Duodenal mucosa (tissue), 2 donors: ENCODE measurements at regions not wholly inside any gene's neighbourhood (a gene's known extent, or its start where the extent isn't known, plus 50 kb on each side); places are given as distances from the start of the nearest gene placed in this dataset.

Source experiments
- H3K27ac ChIP-seq: one replicate; pipeline ENCODE4 v1.7.0; 2013; ENCODE audit warnings: low read depth, low read length
- H3K27me3 ChIP-seq, 2 donors: one replicate each; pipeline ENCODE4 v1.7.0; 2013; ENCODE audit warnings: low read length in 2 of 2, control low read depth in 1 of 2; ENCODE audit not compliant: insufficient read depth in 2 of 2, control insufficient read depth in 1 of 2
- H3K36me3 ChIP-seq, 2 donors: one replicate each; pipeline ENCODE4 v1.7.0; 2013; ENCODE audit warnings: low read length in 2 of 2, control low read depth in 1 of 2; ENCODE audit not compliant: insufficient read depth in 2 of 2, control insufficient read depth in 1 of 2
- H3K4me1 ChIP-seq, 2 donors: one replicate each; pipeline ENCODE4 v1.7.0; 2013; ENCODE audit warnings: low read length in 2 of 2, control low read depth in 1 of 2; ENCODE audit not compliant: insufficient read depth in 2 of 2, control insufficient read depth in 1 of 2
- H3K4me3 ChIP-seq, 2 donors: one replicate each; pipeline ENCODE4 v1.7.0; 2013; ENCODE audit warnings: low read length in 2 of 2, low read depth in 1 of 2
- H3K9ac ChIP-seq, 2 donors: one replicate each; pipeline ENCODE4 v1.7.0; 2013; ENCODE audit warnings: low read length in 2 of 2, low read depth in 1 of 2
- H3K9me3 ChIP-seq, 2 donors: one replicate each; pipeline ENCODE4 v1.7.0; 2013; ENCODE audit warnings: low read length in 2 of 2, control low read depth in 1 of 2; ENCODE audit not compliant: control insufficient read depth in 1 of 2

DNA sequence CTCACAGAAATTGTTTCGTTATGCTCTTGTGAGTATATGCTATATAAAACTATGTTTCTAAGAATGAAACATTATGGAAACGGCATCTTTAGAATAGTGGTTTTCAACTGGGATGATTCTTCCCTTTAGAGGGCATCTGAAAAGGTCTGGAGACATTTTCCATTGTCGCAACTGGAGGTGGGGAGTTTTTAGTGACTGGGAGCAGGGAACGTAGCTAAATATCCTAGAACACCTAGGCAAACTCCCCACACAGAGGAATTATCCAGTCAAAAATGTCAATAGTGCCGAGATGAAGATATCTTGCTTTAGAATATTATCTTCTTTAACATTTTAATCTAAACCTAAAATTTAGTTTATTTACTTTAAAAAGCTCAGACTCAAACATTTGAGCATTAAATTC, 486.1 kb upstream of the FOXG1 start:
- no peaks in the 10 kb centered on the region for H3K4me1 ChIP-seq
- H3K36me3 ChIP-seq, result no peaks in the 10 kb centered on the region
- no peak overlapping the region for H3K9ac ChIP-seq
- H3K9me3 ChIP-seq, result peaks cover 3 to 5% of the 10 kb centered on the region in 2 donors
- no peak overlapping the region for H3K4me3 ChIP-seq
- no peak overlapping the region for H3K27ac ChIP-seq
- no peaks in the 10 kb centered on the region for H3K27me3 ChIP-seq

DNA sequence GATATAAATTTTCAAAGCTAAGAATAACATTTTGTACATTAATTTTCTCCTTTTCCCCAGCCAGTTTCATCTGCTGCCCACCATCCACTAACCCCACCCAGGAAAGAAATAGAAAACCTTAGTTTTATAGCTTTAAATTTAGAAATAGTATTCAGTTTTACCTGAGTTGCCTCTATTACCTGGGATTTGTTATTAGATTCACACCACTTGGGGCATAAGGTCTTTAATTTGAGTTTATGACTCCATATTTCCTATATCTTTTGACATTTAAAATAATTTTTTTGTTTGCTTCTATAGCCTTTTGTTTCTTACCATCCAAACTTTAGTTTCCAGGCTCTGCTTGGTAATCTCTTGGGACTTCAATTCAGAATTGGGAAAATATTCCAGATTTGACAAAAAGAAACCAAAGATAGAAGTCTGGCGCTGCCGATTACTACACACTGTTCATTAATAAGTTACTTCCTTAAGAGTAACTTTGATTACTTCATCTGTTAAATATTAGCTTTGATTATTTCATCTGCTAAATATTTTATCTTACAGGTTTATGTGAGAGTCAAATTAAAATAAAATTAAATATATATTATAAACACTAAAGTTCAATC, 485.5 kb upstream of the FOXG1 start:
- Histone ChIP-seq H3K9ac (no peak overlapping the region), H3K27ac (no peak overlapping the region), H3K27me3 (no peaks in the 10 kb centered on the region), H3K4me3 (no peak overlapping the region), H3K4me1 (no peaks in the 10 kb centered on the region), H3K9me3 (peaks cover 3 to 5% of the 10 kb centered on the region in 2 donors), H3K36me3 (no peaks in the 10 kb centered on the region)

DNA sequence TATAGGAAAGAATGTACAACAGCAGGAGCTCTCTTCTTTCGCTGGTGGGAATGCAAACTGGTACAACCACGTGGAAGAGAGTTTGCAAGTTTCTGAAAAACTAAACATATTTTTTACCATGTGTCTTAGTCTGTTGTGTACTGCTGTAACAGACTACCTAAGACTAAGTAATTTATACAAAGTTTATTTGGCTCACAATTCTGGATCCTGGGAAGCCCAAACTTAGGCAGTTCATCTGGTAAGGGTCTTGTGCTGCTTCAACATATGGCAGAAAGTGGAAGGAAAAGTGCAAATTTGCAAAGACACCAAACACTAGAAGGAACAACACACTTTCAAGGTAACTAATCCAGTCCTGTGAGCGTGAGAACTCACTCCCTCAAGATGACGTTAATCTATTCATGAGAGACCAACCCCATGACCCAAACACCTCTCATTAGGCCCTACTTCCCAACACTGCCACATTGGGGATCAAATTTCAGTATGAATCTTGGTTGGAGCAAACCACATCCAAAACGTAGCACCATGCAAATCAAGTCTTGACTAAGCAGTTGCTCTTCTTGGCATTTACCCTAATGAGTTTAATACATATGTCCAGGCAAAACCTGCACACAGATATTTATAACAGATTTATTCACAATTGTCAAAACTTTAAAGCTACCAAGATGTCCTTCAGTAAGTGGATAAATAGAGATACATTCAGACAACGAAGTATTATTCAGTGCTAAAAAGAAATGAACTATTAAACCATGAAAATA, 481.9 kb upstream of the FOXG1 start:
- Histone ChIP-seq H3K4me1 (no peaks in the 10 kb centered on the region), H3K27me3 (no peaks in the 10 kb centered on the region), H3K36me3 (no peaks in the 10 kb centered on the region), H3K9me3 (peaks cover 0 to 5% of the 10 kb centered on the region in 2 donors), H3K4me3 (no peak overlapping the region), H3K9ac (no peak overlapping the region), H3K27ac (no peak overlapping the region)

DNA sequence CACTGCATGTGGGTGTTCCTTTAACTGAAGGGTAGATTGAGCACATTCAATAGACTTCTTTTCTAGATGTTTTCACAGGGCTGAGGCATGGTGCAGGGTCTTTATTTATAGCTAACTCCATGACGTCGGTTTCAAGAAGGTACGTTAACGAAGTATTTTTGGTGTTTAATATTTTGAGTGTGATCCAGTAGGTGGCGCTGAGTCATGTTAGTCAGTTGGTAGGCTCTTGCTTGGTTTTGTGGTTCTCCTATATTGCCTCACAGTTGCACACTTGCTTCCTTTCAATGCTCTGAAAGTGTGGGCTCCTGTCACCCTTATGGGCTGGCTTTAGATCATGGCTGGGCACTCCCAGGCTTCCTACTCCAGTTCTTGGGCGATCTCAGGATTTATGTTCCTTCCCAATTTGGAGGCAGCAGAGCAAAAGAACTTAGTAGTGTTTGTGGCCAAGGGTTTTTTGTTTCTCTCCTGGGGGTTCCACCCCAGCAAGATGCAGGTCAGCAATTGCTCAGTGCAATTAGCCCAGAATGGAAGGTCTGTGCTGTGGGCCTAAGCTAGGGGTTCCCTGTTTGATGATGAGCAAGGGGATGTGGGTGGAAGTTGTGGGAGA, 471.6 kb upstream of the FOXG1 start:
- H3K4me1 ChIP-seq, result no peaks in the 10 kb centered on the region
- no peak overlapping the region for H3K27ac ChIP-seq
- no peaks in the 10 kb centered on the region for H3K27me3 ChIP-seq
- H3K9me3 ChIP-seq, result peaks cover 20 to 31% of the 10 kb centered on the region in 2 donors
- no peak overlapping the region for H3K9ac ChIP-seq
- no peak overlapping the region for H3K4me3 ChIP-seq
- no peaks in the 10 kb centered on the region for H3K36me3 ChIP-seq

DNA sequence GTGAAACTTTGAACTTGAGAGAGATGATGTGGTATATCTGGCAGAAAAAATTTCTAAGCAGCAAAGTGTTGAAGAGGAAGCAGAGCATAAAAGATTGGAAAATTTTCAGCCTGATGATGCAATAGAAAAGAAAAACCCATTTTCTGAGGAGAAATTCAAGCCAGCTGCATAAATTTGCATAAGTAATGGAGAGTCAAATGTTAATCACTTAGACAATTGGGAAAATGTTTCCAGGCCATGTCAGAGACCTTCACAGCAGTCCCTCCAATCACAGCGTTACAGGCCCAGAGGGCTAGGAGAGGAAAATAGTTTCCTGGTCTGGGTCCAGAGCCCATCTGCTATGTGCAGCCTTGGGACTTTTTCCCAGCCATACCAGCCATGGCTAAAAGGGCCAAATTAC, 469.0 kb upstream of the FOXG1 start:
- no peaks in the 10 kb centered on the region for H3K27me3 ChIP-seq
- no peaks in the 10 kb centered on the region for H3K36me3 ChIP-seq
- H3K9ac ChIP-seq, result no peak overlapping the region
- peaks cover 22 to 32% of the 10 kb centered on the region in 2 donors for H3K9me3 ChIP-seq
- H3K4me1 ChIP-seq, result no peaks in the 10 kb centered on the region
- H3K4me3 ChIP-seq, result no peak overlapping the region
- H3K27ac ChIP-seq, result no peak overlapping the region

DNA sequence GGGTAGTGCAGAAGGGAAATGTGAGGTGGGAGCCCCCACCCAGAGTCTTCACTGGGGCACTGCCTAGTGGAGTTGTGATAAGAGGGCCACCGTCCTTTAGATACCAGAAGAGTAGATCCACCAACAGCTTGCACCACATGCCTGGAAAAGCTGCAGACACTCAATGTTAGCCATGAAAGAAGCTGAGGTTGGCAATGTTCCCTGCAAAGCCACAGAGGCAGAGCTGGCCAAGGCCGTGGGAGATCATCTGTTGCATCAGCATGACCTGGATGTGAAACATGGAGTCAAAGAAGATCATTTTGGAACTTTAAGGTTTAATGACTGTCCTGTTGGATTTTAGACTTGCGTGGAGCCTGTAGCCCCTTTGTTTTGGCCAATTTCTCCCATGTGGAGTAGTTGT, 468.4 kb upstream of the FOXG1 start:
- peaks cover 22 to 32% of the 10 kb centered on the region in 2 donors for H3K9me3 ChIP-seq
- no peak overlapping the region for H3K9ac ChIP-seq

DNA sequence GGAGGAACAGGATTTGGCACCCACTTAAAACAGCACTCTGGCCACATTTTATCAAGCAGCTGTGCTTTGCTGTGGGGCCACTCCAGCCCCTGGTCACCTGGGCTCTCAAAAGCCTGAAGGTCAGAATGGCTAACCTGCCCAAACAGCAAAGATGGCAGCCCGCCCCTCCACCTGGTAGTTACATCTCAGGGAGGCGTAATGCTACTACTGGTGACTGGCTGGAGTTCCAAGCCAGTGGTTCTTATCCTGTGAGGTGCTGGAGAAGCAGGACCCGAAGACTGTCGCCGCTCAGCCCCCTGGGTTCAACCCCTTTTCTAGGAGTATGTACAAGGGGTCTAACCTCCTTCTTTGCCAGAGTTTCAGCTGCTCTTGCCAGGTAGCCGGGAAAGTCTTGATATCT, 467.4 kb upstream of the FOXG1 start:
- H3K27ac ChIP-seq, result no peak overlapping the region
- H3K27me3 ChIP-seq, result no peaks in the 10 kb centered on the region
- H3K9me3 ChIP-seq, result peaks cover 22 to 24% of the 10 kb centered on the region in 2 donors
- H3K4me3 ChIP-seq, result no peak overlapping the region
- no peaks in the 10 kb centered on the region for H3K4me1 ChIP-seq
- H3K36me3 ChIP-seq, result no peaks in the 10 kb centered on the region
- H3K9ac ChIP-seq, result no peak overlapping the region

More for the DNA sequence above, 468.4 kb upstream of the FOXG1 start:
- Histone ChIP-seq H3K4me3 (no peak overlapping the region), H3K4me1 (no peaks in the 10 kb centered on the region), H3K27ac (no peak overlapping the region), H3K36me3 (no peaks in the 10 kb centered on the region), H3K27me3 (no peaks in the 10 kb centered on the region)

DNA sequence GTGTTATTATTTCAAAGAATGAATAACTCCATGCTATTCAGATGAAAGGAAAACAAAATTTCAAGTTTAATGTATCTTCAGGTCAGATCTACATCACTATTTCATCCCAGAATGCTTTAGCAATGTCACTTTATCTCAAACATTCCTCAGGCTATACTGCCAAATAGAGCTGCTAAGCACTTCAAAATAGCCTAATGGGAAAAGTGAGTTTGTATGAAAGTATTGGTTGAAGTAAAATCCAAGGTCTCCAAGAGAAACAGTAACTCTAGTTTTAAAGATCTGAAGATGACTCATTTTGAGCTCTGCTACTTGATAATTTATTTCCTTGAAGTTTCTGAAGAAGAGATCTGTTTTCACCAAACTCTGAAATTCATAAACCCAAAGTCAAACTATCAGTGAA, 466.2 kb upstream of the FOXG1 start:
- H3K9ac ChIP-seq, result no peak overlapping the region
- H3K4me3 ChIP-seq, result no peak overlapping the region
- H3K36me3 ChIP-seq, result no peaks in the 10 kb centered on the region
- no peaks in the 10 kb centered on the region for H3K27me3 ChIP-seq
- H3K4me1 ChIP-seq, result no peaks in the 10 kb centered on the region
- H3K27ac ChIP-seq, result no peak overlapping the region
- peaks cover 21 to 22% of the 10 kb centered on the region in 2 donors for H3K9me3 ChIP-seq

DNA sequence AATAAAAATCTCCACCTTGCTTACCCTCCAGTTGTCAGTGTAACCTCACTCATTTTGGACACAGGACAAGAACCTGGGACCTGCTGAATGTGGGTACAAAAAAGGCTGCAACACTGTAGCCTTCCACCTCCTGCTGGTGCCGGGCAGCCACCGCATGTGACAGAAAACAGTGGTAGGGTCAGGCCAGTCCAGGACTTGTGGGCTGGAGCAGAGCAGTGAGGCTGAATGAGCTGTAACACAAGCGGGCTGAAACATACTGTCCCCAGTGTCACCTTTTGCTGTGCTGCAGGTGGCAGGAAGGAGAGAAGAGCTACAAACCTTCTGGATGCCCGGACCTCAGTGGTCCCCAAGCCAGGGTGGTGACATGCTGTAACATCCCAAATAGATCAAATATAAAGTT, 465.4 kb upstream of the FOXG1 start:
- no peaks in the 10 kb centered on the region for H3K36me3 ChIP-seq

DNA sequence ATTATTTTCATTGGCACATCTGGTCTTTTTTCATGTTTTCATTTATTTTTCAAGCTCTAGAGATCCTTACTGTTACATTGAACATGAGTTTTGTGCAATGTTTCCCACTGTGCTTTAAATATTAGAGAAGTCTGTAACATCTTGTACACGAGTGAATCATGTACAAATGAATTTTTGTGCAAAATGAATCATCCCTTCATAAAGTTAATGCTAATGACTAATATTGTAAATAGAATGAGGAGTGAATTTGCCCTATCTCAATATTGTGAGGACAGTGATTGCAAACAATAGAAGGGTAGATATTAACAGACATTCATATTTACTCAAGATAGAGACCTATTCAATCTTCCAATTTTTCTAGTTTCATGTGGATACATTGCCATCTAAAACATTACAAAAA, 463.3 kb upstream of the FOXG1 start:
- H3K9me3 ChIP-seq, result peaks cover 9 to 12% of the 10 kb centered on the region in 2 donors
- no peaks in the 10 kb centered on the region for H3K27me3 ChIP-seq
- H3K9ac ChIP-seq, result no peak overlapping the region
- no peaks in the 10 kb centered on the region for H3K4me1 ChIP-seq
- no peak overlapping the region for H3K27ac ChIP-seq
- H3K4me3 ChIP-seq, result no peak overlapping the region
- no peaks in the 10 kb centered on the region for H3K36me3 ChIP-seq

More for the DNA sequence above, 465.4 kb upstream of the FOXG1 start:
- Histone ChIP-seq H3K9ac (no peak overlapping the region), H3K27me3 (no peaks in the 10 kb centered on the region), H3K4me1 (no peaks in the 10 kb centered on the region), H3K9me3 (peaks cover 17 to 20% of the 10 kb centered on the region in 2 donors), H3K4me3 (no peak overlapping the region), H3K27ac (no peak overlapping the region)
